GM19395 (cell line): ENCODE measurements at regions not wholly inside any gene's neighbourhood (a gene's known extent, or its start where the extent isn't known, plus 50 kb on each side); places are given as distances from the start of the nearest gene placed in this dataset.
"Not testable (repeated sequence)": the region's sequence is repeated elsewhere in the genome, so short reads cannot be mapped to it uniquely, and the experiment has no call there.

ENCODE experiments used
- ATAC-seq: cut with Tn5 transposase; IDR thresholded peaks from one replicate; pipeline ENCODE4 v1.9.1; 2021; ENCODE audit warnings: mild to moderate bottlenecking, moderate library complexity; ENCODE audit not compliant: unreplicated experiment

DNA sequence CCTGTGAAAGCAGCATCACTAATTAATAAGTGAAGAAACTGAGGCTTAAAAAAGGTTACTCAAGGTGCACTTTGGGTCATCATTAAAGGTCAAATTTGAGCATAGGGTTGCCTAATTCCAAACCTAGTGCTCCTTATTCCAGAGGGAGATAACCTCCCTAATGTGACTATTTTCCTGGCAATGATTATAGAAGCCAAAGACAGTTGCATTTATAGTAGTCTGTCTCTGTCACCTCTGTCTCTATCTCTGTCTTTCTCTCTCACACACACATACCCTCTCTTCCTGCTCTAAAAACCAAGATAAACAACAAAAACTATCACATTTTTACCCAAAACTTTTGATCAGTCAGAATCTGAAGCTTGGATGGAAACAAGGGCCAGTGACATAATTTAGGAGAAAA, 172.0 kb upstream of the LMCD1 start:
- no peak for ATAC-seq

DNA sequence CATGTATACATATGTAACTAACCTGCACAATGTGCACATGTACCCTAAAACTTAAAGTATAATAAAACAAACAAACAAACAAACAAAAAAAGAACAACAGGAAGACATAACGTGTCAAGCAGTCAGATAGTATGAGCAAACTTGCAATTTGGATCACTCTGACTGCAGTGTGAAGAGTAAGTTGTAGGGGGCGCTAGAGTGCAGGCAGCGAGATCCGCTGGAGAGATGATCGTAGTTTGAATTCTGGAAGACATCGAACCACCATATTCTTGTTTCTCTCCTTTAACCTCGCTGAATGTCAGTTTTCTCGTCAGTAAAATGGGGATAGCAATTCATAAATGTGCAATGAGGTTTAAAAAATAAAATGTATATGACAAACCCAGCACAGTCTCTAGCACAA, 165.2 kb upstream of the LMCD1 start:
- no peak for ATAC-seq

DNA sequence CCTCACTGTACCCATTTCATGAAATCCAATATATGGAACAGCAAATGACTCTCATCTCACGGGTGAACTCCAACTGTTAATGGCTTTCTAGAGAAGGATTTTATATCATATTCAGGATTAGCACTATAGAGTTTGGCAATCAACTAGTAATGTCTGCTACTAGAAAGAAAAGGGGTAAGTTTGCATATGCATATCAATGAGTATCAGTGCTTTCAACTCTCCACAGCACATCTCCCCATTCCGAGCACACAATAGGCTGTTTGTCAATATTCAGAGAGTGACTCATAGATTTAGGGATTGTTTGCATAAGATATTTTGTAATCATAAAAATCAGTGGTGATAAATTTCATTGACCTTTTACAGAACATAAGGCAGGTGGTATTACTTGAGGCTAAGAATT, 163.2 kb upstream of the LMCD1 start:
- ATAC-seq: no peak

DNA sequence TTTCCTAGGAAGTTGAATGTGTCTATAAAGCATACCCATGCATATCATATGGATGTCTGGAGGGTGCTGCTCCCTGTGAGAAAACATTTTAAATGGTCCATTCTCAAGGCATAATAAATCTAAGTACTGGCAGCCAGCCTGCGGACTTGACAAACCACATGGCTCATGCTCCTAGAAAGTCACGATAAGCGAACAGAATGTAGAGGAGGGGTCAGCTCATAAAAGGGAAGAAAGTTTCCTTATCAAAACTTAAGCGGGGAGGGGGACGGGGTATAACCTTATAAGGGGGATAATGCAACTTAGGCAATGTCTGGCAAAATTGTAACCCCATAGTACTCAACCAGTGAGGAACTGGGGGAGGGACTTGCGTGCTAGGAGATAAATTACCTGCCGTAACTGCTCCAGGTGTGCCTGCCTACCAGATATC, 159.8 kb upstream of the LMCD1 start:
- ATAC-seq: no peak

DNA sequence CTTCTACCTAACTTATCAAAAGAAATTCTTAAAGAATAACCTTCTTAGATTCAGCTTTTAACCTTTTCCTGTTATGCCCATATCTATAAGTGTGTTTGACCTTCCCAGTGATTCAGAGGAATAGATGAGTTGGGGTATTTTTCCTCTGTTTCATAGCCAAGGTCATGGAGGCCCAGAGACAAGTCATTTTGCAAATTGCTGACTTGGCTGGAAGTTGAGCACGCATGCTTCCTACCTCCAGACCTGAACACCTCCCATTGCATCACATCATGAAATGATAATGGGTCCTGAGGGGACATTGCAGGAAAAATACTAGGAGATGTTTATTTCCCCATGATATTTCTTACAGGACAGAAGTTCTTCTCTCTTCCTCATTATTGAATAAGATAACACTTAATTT, 158.6 kb upstream of the LMCD1 start:
- ATAC-seq: no peak

DNA sequence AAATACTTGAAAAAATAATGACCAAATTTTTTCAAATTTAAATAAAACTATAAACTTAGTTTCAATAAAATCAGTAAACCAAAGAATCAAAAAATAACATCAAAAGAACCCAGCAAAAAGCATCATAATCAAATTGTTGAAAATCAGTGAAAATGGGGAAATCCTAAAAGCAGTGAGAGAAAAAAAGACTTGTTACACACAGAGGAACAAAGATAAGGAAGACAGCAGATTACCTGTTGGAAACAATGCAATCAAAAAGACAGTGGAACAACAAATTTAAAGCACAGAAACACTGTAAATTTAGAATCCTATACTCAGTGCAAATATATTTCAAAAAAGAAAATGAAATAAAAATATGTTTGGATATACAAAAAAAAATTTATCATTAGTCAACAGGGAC, 156.2 kb upstream of the LMCD1 start:
- ATAC-seq: no peak

DNA sequence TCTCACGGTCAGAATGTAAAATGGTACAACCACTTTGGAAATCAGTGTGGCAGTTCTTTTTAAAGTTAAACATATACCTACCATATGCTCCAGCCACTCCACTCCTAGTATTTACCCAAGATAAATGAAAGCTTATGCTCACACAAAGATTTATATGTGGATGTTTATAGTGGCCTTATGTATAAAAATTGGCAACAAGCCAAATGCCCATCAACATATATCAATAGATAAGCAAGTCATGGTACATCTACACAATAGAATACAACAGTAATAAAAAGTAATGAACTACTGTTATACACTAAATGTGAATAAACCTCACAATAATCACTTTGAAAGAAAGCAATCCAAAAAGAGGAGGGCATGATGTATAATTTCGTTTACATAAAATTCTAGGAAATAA, 153.5 kb upstream of the LMCD1 start:
- no peak for ATAC-seq

DNA sequence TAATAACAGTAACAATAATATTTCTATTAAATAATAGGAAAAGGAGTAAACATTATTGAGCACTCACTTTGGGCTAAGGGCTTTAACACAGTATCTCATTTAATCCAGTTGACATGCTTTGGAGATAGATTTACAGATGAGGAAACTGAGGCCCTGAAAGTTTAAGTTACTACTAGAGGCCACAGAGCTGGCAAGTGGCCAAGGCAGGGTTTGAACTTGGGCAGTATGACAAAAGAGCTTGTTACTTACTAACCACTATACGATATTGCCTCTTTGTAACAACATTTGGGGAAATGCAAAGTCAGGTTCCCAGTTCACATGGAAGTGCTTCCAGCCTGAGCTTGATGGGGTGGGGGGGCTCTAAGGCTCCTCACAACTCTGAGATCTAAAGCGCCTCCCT, 149.1 kb upstream of the LMCD1 start:
- no peak for ATAC-seq

DNA sequence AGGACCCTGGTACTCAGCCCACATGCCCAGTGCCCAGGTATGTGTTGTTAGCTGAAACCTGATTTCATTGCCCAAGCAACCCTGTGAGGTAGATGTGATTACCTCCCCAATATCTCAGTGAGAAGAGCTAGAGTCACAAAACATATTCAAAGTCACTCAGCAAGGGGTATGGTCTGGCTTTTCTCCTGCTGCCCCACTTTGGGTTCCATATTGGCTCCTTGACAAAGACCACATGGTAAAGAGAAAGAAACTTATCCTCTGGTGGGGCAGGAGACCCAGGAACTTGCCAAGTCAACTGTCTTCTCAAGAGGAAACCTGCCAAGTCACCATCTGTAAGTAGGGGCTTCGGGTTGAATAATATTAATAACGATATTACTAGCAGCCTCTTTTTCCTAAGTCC, 148.3 kb upstream of the LMCD1 start:
- ATAC-seq: no peak

DNA sequence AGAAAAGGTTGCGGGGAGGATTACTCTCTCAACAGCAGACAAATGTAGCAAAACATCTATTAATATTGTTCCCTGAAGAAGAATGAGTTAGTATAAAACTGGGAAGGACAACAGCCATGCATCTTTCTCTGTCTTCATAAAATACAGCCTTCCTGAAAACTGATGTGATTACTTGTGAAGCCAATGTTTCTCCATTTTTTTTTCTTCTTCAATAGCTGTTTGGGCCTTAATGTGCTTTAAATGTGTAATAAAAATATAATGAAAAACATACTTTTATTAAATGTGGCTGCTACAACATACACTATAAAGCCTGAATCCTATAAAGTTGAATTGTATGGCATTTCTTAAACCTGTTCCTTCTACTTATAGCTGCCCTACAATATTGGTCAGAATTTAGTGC, 146.3 kb upstream of the LMCD1 start:
- no peak for ATAC-seq

DNA sequence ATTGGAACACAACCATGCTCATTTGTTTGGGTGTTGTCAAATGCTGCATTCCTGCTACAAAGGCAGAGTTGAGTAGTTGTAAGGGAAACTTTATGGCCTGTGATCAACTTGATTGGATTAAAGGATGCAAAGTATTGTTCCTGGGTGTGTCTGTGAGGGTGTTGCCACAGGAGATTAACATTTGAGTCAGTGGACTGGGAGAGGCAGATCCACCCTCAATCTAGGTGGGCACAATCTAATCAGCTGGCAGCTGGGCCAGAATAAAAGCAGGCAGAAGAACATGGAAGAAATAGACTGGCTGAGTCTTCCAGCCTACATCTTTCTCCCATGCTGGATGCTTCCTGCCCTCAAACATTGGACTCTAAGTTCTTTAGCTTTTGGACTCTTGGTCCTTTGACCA, 145.6 kb upstream of the LMCD1 start:
- ATAC-seq: not testable (repeated sequence)

DNA sequence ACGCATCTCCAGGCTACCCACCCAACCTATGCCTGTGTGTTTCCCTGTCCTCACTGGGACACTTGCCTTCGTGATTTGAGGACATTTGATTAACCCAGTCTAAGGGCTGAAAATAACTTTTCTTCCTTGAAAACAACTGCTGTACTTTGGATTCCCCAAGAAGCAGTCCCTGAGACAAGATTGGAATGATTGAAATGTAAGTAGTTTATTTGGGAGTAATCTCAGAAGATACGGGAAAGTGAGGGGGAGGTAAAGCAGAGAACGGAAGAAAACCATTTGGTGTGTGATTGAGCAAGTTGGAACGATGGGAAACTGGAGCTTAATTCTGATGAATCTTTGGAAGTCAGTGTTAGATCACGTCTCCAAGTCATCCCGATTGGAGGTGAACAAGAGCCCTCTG, 143.8 kb upstream of the LMCD1 start:
- ATAC-seq: no peak

DNA sequence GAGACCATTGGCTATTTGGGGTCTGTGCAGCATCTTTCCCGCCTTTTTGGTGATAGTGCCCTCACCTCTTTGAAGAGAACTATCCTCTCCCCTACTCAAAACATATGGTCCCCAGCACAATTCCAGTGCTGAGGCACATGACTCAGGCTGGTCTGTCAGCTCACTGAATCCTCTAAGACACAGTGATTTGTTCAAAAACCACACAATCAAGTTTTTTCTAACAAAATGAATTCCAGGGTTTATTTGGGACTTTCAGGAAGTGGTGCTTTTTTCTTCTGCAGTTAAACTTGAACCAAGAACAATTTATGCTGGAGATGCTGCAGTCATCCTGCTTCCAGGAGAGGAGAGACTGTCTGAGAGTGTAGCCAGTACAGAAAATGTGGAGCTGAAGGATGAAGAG, 142.5 kb upstream of the LMCD1 start:
- ATAC-seq: no peak

DNA sequence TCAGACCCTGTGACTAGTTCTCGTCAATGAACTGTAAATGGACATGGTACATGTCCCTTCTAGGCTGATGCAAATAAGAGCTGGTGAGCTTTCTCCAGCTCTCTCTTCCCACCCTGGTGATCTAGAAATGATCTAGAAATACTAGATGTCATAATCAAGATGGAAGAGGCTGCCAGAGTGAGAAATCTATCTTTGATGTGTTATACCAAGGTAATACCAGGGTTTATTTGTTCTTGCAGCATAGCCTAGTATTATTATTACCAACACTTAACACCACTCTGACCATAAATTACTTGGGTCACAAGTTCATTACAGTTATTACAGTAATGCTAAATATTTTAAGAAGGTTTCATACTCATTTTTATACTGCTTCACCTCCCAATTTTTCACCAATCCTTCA, 138.4 kb upstream of the LMCD1 start:
- ATAC-seq: no peak

DNA sequence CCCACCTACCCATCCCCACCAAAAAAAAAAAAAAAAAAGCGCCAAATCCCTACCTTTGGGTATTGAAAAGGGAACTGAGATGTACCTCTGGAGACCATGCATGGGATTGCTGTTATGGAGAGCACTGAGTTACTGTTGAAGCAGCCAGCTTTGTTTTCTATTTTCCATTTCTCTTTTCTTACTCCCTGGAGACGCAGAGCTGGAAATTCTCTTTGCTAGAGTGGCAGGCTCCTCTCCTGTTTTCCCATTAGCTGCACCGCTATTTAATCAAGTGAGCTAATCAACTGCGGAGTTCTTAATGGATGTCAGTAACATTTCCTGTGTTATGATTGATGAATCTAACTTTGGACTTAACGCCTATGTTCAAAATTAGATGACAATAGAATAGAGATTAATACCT, 136.1 kb upstream of the LMCD1 start:
- ATAC-seq: no peak

DNA sequence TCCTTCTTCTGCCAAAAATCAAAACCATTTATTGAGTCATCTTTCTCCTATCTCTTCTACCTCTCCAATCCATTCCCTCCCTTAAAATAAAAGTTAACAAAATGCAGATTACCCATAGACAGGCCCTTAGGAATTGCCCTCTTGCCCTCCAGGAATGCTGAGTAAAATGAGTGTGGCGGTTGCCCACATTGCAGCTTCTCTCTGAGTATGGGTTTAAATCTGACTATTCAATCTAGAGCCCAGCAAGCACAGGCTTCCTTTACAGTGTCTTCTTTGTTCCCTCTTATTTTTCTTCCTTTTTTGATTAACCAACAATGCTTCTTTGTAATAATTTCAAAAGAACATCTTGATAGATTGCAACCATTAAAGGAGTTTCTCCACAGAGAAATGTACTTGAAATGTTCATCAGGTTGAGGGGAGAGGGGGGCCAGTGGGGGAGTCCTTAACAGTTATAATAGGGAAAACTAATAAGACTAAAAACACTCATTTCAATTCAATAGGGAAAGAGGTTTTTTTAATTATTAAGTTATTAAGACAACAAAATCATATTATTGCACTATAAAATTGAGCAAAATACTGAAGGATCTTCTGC, 135.3 kb upstream of the LMCD1 start:
- no peak for ATAC-seq

DNA sequence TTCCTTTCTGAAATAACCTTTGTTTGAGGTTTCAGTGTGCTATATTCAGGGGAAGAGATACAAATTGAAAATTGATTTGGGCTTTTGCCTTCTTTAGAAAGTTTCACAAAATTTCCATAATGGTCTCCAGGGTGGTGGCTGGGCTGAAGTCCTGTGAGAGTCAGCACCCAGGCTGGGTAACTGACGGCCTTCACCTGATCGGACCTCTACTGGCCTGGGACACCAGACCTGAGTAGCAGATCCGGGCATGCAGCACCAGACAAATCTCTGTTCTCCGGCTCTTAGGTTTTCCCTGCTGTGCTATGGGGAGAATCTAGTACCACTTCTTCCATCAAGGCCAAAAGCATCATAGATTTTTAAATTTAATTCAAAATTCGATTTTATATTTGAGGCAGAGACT, 133.0 kb upstream of the LMCD1 start:
- no peak for ATAC-seq

DNA sequence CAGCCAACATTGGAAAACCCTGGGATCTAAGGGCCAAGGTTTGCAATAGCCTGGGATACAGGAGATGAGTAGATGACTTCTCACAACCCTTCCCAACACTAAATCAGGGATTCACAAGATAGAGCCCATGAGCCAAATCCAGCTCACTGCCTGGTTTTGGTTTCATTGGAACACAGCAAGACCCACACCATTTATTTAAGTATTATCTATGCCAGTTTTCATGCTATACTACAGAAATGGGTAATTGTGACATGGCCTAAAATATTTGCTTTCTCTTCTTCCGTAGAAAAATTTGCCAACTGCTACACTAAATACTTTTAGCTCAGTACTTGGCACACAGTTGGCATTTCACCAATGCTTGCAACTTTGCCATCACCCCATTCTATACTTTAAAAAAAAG, 132.0 kb upstream of the LMCD1 start:
- no peak for ATAC-seq

DNA sequence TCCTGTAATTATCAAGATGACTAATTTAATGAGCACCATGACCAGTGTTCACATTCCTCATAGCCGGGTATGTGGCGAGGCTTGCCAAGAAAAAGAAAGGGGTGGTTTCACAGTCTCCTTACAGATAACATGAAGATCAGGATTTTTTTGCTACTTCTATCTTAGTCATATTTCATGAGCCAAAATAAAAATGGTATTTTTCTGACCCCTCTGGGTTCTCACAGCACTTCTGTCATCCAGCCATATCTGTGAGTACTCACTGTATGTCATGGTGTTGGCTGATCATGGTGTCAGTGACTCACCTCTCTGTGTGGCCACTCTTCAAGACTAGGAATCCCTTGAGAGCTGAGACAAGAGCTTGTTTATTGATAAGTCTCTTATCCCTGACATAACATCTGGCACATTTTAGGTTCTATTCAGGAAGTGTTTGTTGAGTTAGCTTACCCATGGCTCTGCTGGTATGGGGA, 130.5 kb upstream of the LMCD1 start:
- no peak for ATAC-seq

DNA sequence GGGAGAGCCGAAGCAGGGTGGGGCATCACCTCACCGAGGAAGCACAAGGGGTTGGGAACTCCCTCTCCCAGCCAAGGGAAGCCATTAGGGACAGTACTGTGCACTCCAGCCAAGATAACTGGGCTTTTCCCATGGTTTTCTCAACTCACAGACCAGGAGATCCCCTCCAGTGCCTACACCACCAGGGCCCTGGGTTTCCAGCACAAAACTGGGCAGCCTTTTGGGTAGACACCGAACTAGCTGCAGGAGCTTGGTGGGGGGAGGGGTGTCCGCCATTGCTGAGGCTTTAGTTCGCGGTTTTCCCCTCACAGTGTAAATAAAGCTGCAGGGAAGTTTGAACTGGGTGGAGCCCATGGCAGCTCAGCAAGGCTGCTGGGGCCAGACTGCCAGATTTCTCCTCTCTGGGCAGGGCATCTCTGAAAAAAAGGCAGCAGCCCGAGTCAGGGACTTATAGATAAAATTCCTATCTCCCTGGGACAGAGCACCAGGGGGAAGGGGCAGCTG, 129.6 kb upstream of the LMCD1 start:
- ATAC-seq: no peak

DNA sequence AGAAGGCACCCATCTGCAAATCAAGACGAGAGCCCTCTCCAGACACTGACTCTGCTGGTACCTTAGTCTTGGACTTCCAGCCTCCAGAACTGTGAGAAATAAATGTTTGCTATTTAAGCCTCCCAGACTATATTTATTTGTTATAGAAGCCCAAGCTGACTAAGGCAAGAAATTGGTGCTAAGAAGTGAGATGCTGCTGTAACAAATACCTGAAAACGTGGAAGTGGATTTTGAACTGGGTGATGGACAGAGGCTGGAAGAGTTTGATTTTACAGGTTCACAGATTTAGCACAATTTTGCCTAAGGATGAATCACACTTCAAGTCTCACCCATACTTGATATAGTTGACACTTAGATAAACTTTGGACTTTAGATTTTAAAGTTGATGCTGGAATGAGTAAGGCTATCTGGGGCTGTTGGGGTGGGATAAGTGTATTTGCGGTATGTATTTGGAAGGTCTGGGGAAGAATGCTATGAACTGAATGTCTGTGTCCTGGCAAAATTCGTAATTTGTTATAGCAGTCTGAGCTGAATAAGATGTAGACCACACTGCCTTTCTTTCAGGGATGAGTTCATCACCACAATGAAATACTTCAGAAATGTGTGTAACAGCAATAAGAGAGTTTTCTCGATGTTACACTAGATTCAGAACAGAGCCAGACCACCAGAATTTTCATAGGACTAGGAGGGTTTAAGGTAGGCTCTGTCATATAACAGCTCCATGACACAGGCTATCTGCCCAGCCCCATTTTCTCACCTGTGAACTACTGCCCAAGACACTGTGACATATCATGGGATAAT, 120.5 kb upstream of the LMCD1 start:
- ATAC-seq: no peak

DNA sequence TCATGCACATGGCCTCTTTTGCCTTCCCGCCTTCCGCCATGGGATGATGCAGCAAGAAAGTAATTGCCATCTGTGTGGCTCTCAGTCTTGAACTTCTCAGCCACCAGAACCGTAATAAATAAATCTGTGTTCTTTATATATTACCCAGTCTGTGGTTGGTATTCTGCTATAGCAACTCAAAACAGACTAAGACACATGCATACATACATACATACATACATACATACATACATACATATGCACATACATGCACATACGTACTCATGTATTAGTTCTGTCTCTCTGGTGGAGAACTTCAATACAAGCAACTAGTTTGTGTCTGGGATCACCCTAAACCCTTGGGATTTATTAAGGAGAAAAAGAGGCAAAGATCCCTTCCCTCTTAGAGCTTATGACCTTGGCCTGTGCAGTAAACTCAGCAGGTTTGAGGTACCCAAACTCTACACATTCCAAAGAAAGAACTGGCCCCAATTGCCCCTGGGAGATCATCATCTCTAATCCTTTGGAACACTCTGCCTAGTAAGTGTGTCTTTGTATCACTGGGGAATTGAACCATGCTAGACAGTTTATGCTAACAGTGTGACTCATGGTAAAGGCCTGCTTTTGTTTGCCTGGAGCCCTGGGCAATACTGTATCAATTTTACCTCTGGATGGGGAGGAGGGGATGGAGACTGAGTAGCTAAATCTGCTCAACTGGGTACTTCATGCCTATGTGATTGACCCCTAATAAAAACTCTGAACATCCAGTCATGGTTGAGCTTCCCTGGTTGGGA, 115.6 kb upstream of the LMCD1 start:
- no peak for ATAC-seq
